ENCODE measurements at regions not wholly inside any gene's neighbourhood (a gene's known extent, or its start where the extent isn't known, plus 50 kb on each side); places are given as distances from the start of the nearest gene placed in this dataset.
"Not testable (repeated sequence)": the region's sequence is repeated elsewhere in the genome, so short reads cannot be mapped to it uniquely, and the experiment has no call there.

DNA sequence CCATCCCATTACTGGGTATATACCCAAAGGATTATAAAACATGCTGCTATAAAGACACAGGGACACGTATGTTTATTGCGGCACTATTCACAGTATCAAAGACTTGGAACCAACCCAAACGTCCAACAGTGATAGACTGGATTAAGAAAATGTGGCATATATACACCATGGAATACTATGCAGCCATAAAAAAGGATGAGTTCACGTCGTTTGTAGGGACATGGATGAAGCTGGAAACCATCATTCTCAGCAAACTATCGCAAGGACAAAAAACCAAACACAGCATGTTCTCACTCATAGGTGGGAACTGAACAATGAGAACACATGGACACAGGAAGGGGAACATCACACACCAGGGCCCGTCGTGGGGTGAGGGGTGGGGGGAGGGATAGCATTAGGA, 106.1 kb downstream of the CHD1L start:
- DNase-seq: not testable (repeated sequence)

DNA sequence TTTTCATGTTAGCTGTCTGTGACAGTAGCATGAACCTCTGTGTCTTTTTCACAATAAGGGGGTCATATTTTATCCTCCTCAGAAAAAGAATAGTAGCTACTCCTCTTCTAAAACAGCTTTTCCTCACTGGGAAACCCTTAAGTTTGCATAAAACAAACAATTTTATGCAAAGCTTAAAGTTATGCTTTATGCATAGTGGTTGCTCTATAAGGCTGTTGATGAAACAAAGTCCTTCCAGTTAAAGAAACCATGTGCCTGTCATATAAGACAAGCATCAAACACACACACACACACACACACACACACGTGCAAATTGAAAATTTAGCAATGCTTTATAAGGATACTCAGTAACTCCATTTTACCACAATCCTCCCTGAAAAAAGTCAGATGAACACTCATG, 107.0 kb downstream of the CHD1L start:
- DNase-seq: no peak

DNA sequence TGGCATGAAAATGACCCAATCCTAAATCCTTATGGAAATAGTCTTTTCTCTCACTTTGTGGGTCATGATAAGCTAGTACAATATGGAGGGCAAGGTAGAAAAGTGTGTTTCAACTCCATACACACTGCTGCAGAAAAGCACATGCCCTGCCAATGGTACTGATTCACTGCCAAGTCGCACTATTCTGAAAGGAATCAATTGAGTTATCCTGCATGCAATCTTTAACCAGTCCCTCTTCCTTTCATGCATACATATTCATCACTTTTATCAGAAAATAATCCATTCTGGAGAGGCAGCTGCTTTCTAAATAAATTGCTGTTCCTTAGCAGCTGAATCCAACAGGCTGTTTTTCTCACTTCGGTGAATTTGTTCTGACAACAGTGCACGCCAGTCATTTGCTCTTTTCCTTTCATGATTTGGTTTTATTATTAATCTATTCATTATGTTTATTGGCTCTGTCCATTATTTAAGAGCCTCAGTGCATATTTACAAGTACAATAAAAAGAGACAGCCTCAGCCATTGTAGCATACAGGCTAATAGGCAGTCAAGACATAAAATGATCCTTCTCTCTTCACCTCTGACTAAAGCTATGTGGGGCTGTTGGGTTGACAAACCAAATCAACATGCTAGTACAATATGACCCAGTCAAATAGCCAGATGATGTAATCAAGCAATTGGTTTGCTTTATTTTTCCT, 108.8 kb downstream of the CHD1L start:
- DNase-seq: no peak

DNA sequence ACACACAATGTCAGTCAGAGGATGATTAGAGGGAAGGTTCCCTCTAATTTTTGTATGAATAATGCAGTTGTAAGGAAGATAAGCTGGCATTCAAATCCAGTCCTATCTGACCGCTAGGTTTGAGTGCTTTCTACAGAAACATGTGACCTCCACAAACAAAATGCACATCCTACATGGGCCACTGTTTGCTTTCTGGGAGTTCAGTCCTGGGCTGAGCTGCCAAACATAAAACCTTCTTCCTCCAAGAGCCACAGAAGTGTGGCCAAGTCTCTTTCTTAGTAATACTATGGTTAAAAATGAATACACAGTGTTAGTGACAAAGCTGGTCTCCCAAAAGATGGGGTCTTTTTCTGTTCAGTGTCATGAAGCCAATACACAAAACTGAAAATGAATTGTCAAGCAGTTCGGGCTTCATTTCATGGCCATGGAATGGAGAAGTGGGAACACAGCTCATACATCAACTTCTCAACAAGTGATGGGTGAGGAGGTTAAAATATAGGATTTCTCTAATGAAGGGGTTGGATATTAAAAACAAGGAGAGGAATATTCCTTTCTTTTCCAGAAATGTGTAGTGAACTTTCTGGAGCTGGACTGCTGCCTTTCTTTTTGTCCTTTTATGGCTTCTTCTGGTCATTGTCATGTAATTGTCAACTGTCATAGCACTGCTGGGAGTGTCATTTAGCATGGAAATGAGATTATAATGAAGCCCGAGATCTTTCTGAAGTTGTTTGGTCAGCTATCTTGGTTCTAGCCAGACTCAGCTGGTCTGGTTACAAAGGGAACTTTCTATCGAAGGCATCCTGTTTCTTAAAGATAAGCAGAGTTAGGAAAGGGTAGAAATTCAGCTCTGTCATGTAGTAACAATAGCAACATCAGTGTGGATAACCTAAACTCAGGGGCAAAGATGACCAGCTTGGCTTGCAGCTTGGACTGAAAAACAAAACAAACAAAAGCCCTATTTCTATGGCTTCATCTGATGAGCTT, 135.1 kb downstream of the CHD1L start:
- DNase-seq: no peak

DNA sequence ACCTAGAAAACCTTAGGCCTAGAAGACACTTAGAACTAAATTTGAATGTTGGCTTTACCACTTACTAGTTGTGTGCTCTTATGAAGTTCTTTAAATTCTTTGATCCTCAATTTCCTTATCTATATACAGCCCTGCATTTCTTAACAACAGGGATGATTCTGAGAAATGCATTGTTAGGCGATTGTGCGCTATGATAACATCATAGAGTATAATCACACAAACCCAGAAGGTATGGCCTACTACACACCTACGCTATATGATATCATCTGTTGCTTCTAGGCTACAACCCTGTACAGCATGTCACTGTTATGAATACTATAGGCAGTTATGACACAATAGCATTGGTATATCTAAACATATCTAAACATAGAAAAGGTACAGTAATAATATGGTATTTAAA, 137.4 kb downstream of the CHD1L start:
- DNase-seq: no peak

DNA sequence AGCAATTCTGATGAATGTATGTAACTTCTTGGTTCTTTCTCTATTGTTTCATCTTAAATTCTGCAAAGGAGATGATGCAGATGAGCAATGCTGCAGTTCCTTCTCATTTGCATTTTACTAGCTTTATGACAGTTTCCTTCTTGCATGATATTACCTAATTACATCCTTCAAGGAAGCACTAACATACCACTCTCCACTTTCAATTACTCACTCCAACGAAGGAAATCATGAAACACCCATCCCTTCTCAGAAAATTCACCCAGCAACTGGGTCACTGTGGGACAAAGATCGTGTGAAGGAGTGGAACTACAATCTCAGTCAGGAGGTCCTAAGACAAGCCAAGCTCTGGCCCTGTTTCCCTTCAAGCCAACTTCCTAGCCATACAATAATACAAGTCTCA, 142.3 kb downstream of the CHD1L start:
- no peak for DNase-seq

DNA sequence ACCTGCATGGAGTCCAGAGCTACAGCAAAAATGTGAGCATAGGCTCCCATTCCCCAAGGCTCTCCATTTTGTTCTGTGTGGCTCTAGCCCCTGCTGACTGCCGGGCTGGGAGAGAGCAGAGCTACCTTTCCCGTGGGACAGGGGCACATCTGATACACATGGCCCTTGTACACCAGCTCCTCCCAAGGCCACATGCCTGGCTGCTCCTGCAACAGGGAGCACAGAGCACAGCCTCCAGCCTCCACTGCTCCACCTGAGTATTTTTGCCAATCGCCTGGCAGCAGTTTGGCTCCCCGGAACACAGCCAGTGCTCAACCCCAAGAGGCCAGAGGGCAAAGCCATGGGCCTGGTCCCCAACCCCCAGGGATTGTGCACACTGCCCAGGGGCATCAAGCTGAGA, 146.5 kb downstream of the CHD1L start:
- DNase-seq: no peak

DNA sequence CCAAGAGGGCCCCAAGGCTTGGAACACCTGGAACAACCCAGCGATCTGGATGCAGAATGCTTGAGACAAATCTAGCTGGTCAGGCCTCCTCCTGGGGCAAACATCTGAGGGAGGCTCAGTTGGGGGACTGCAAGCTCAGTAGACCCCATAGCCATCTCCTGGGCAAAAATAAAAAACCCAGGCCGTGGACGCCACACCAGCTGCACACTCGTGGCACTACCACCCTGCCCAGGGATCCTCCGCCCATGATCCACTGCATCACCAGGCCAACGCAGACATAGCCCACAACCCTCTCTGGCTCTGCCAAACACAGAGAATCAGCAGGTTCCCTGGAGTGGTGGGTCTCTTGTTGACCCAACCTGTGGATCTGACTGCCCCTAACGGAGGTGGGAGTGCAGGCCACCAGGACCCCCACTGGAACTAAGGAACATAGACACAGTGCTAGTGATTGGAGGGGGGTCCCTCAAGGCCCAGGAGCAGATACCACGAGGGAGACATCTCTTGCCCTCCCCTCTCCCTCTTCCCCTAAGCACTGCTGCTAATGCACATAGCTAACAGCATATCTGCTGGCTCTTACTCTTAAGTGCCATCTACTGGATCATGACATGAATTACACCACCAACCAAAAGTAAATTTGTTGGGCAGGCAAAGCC, 147.2 kb downstream of the CHD1L start:
- DNase-seq: no peak

DNA sequence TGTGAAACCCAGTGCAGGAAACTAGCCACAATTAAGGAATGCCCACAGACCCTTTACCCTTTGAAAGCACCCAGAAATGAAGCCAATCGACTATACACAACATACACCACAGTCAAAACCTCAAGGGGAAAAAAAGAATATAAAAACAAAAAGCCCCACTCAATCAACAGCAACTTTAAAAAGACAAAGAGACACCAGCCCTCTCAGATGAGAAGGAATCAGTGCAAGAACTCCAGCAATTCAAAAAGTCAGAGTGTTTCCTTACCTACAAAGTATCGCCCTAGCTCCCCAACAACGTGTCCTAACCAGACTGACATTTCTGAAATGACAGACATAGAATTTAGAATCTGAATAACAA, 147.7 kb downstream of the CHD1L start:
- no peak for DNase-seq

DNA sequence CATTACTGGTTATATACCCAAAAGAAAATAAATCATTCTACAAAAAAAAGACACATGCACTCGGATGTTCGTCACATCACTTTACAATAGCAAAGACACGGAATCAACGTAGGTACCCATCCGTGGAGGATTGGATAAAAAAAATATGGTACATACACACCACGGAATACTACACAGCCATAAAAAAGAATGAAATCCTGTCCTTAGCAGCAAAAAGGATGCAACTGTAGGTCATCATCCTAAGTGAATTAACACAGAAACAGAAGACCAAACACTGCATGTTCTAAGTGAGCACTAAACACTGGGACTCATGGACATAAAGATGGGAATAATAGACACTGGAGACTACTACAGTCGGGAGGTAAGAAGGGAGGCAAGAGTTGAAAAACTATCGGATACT, 148.6 kb downstream of the CHD1L start:
- no peak for DNase-seq

DNA sequence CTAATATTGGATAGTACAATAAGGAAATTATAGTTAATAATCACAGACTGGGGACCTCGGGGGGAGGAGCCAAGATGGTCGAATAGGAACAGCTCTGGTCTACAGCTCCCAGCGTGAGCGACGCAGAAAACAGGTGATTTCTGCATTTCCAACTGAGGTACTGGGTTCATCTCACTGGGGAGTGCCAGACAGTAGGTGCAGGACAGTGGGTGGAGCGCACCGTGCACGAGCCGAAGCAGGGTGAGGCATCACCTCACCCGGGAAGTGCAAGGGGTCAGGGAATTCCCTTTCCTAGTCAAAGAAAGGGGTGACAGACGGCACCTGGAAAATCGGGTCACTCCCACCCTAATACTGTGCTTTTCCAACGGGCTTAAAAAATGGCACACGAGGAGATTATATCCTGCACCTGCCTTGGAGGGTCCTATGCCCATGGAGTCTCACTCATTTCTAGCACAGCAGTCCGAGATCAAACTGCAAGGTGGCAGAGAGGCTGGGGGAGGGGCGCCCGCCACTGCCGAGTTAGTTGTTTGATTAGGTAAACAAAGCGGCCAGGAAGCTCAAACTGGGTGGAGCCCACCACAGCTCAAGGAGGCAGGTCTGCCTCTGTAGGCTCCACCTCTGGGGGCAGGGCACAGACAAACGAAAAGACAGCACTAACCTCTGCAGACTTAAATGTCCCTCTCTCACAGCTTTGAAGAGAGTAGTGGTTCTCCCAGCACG, 138.8 kb upstream of the BCL9 start:
- not testable (repeated sequence) for DNase-seq

DNA sequence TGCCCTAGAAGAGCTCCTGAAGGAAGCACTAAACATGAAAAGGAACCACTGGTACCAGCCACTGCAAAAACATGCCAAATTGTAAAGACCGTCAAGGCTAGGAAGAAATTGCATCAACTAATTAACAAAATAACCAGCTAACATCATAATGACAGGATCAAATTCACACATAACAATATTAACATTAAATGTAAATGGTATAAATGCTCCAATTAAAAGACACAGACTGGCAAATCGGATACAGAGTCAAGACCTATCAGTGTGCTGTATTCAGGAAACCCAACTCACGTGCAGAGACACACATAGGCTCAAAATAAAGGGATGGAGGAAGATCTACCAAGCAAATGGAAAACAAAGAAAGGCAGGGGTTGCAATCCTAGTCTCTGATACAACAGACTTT, 137.0 kb upstream of the BCL9 start:
- not testable (repeated sequence) for DNase-seq

DNA sequence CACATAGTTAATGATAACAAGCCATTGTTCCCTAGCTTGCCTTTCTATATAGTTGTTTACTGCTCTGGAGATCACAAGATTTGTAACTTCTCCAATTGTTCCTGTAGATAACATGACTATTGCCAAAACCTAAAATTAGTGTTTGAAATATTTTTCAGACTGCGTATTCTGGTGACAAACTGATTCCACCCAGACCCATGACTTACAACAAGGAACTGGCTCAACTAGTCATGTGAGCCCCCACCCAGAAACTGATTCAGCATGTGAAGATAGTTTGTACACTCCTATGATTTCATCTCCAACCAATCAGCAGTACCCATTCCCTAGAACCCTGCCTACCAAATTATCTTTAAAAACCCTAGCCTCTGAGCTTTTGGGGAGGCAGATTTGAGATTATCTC, 131.4 kb upstream of the BCL9 start:
- no peak for DNase-seq

DNA sequence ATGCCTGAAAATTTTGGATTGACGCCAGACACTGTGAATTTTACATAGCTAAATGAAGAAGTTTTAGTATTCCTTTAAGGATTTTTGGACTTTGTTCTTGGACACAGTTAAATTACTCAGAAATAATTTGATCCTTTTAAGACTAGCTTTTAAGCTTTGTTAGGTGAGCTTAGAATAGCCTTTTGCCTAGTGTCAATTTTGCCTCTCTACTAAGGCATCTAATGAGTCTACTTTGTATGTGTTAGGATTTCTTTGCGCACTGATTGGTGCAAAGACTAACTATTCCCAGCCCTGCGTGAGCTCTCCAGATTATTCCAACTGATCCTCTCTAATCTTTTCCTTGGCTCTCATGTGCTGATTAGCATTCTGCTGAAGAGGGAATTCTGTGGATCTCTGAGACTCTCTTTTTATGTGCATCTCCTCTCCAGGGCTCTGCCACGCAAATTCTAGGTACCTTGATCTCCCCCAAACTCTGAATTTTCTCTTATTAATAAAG, 128.1 kb upstream of the BCL9 start:
- DNase-seq: no peak

DNA sequence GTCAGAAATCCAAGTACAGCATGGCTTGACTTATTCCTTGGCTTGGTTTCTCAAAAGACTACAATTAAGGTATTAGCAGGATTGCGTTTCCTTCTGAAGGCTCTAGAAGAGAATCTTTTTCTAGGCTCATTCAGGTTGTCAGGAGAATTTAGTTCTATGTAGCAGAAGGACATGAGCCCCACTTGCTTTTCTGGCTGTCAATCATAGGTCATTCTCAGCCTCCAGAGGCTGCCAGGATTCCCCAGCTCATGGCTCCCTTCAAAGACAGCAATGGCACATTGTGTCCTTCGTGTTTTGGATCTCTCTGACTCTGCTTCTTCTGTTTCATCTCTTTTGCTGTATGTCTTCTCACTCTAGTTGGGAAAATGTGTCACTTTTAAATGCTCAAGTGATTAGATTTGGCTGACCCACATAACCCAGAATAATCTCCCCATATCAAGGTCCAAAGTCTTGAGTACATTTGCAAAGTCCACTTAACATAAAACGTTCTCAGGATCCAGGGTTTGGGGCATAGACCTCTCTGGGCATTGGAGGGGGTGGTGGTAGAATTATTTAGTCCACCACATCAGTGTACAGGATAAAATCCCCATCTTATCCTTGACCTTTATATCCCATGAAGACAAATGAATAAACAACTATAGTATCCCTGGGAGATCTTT, 126.7 kb upstream of the BCL9 start:
- DNase-seq: no peak

DNA sequence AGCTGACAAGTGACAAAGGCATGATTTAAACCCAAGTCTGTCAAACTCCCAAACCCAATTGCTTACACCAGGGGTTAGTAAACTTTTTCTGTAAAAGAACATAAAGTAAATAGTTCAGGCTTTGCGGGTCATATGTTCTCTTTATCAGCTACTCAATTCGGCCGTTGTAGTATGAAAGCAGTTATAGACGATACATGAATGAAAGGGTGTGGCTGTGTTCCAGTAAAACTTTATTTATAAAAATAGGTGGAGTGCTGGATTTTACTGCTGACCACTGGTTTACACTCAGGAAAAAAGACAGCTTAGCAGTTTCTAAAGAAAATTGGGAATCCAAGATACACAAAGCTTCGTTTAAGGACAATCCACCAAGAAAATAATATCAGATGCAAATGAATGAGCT, 124.3 kb upstream of the BCL9 start:
- DNase-seq: no peak

DNA sequence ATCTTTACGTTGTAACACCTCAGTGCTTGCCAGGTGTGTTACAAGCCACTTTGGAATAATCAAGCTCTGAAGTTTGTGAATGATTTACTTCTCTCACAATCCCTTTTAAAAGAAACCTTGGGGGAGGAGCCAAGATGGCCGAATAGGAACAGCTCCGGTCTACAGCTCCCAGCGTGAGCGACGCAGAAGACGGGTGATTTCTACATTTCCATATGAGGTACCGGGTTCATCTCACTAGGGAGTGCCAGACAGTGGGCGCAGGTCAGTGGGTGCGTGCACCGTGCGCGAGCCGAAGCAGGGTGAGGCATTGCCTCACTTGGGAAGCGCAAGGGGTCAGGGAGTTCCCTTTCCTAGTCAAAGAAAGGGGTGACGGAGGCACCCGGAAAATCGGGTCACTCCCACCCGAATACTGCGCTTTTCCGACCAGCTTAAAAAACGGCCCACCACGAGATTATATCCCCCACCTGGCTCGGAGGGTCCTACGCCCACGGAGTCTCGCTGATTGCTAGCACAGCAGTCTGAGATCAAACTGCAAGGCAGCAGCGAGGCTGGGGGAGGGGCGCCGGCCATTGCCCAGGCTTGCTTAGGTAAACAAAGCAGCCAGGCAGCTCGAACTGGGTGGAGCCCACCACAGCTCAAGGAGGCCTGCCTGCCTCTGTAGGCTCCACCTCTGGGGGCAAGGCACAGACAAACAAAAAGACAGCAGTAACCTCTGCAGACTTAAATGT, 118.0 kb upstream of the BCL9 start:
- not testable (repeated sequence) for DNase-seq

DNA sequence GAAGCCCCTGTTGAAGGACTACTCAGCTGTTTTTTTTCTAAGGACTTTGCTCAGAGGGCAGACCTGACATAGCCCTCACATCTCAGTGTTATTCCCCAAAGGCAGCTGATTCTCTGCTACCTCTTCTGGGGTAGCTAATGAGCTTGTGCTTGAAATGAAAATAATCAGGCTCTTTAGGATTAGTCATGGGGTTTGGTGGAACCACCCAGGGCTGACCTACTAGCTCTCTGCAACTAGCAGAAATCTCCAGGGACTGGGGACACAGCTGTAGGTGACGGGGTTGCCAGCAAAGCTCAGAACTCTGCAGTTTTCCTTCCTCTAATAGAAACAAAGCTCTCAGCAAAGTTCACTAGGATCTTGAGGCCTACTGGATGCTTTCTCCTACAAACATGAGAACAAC, 106.4 kb upstream of the BCL9 start:
- no peak for DNase-seq

DNA sequence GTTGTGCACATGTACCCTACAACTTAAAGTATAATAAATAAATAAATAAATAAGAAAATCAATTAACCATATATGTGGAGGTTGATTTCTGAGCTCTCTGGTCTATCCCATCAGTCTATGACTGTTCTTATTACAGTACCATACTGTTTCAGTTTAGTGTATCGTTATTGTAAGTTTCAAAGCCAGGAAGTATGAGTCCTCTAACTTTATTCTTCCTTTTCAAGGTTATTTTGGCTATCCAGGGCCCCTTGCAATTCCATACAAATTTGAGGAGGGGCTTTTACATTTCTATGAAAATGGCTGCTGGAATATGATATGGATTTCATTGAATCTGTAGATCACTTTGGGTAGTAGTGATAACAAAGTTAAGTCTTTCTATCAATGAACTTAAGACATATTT, 96.9 kb upstream of the BCL9 start:
- no peak for DNase-seq

DNA sequence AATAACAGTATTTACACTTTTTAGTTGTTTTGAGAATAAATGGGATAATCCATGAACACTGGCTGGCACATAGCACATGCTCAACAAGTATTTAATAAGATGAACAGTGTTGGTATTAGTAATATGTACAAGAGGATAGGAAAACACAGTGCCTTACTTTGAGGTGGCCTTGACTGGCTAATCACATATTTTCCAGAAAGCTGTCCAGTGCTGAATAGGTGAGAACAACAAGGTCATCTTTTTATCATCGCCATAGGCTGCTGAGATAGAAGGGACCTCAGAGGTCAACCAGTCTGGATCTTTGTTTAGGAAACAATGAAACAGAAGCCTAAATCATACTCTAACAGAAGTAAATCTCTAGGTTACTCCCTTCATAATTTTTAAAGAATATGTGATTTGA, 89.7 kb upstream of the BCL9 start:
- no peak for DNase-seq

DNA sequence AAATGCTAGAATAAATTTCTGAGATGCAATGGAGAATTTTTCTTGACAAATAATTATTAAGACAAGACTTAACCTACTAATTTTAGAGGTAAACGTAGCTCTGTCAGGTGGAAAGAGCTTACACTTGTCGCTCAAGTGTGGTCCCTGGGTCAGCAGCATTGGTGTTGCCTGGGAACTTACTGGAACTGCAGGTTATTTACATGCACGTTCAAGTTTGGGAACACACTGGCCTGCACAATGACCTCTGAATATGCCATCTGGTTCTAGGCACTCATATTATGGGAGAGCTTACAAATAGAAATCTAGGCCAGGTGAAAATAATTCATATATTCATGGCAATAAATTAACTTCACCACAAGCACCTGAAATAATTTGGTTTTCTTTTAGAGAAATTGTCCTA, 88.5 kb upstream of the BCL9 start:
- no peak for DNase-seq

DNA sequence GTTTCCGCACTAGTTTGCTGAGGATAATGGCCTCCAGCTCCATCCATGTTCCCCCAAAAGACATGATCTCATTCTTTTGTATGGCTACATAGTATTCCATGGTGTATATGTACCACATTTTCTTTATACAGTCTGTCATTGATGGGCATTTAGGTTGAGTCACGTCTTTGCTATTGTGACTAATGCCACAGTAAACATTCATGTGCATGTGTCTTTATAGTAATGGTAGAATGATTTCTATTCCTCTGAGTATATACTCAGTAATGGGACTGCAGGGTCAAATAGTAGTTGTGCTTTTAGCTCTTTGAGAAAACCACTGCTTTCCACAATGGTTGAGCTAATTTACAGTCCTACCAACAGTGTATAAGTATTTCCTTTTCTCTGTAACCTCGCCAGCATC, 78.3 kb upstream of the BCL9 start:
- DNase-seq: no peak
